DMS53 treated with DMSO at 0.1 percent for 48 hours (cell line): ENCODE measurements at regions not wholly inside any gene's neighbourhood (a gene's known extent, or its start where the extent isn't known, plus 50 kb on each side); places are given as distances from the start of the nearest gene placed in this dataset.
A peak's percentile ranks its signal among the peaks of the same experiment; 100 is the strongest.
"Not testable (repeated sequence)": the region's sequence is repeated elsewhere in the genome, so short reads cannot be mapped to it uniquely, and the experiment has no call there.

Source experiments
- DNase-seq: peaks from one replicate; lab custom pipeline; 2025; ENCODE audit not compliant: unreplicated experiment; lab: John Stamatoyannopoulos, UW

- no peak for DNase-seq
Observed at GRCh38 chr17:51434434-51435170, 174.3 kb downstream of the UTP18 start.

- no peak for DNase-seq
Observed at GRCh38 chr17:51435171-51435552, 174.8 kb downstream of the UTP18 start.

GRCh38 chr17:51435641-51436091 lies 175.3 kb downstream of the UTP18 start:
- peak; percentile 59 for DNase-seq

- DNase-seq, result peak; percentile 78
Observed at GRCh38 chr17:51439395-51440229, 179.3 kb downstream of the UTP18 start.

GRCh38 chr17:51441431-51441830 lies 181.1 kb downstream of the UTP18 start:
- DNase-seq, result no peak

GRCh38 chr17:51442088-51442865 lies 181.9 kb downstream of the UTP18 start:
- no peak for DNase-seq

- no peak for DNase-seq
Observed at GRCh38 chr17:51443646-51444045, 183.3 kb downstream of the UTP18 start.

- DNase-seq, result no peak
Observed at GRCh38 chr17:51445946-51446345, 185.6 kb downstream of the UTP18 start.

- DNase-seq, result no peak
Observed at GRCh38 chr17:51454456-51454978, 194.2 kb downstream of the UTP18 start.

- DNase-seq, result no peak
Observed at GRCh38 chr17:51455211-51455610, 194.9 kb downstream of the UTP18 start.

- no peak for DNase-seq
Observed at GRCh38 chr17:51455931-51456330, 195.6 kb downstream of the UTP18 start.

- no peak for DNase-seq
Observed at GRCh38 chr17:51456942-51457341, 196.6 kb downstream of the UTP18 start.

- peak; percentile 72 for DNase-seq
Observed at GRCh38 chr17:51461578-51462004, 201.2 kb downstream of the UTP18 start.

GRCh38 chr17:51463353-51463752 lies 203.0 kb downstream of the UTP18 start:
- no peak for DNase-seq

GRCh38 chr17:51467336-51467735 lies 207.0 kb downstream of the UTP18 start:
- DNase-seq, result no peak

- DNase-seq, result no peak
Observed at GRCh38 chr17:51472670-51473205, 212.4 kb downstream of the UTP18 start.

- DNase-seq, result no peak
Observed at GRCh38 chr17:51474764-51475163, 214.4 kb downstream of the UTP18 start.

- no peak for DNase-seq
Observed at GRCh38 chr17:51475730-51476129, 215.4 kb downstream of the UTP18 start.

- no peak for DNase-seq
Observed at GRCh38 chr17:51479303-51479702, 219.0 kb downstream of the UTP18 start.

- no peak for DNase-seq
Observed at GRCh38 chr17:51481370-51481769, 221.0 kb downstream of the UTP18 start.

- not testable (repeated sequence) for DNase-seq
Observed at GRCh38 chr17:51482248-51482647, 221.9 kb downstream of the UTP18 start.
